ENCODE measurements at regions not wholly inside any gene's neighbourhood (a gene's known extent, or its start where the extent isn't known, plus 50 kb on each side); places are given as distances from the start of the nearest gene placed in this dataset.

DNA sequence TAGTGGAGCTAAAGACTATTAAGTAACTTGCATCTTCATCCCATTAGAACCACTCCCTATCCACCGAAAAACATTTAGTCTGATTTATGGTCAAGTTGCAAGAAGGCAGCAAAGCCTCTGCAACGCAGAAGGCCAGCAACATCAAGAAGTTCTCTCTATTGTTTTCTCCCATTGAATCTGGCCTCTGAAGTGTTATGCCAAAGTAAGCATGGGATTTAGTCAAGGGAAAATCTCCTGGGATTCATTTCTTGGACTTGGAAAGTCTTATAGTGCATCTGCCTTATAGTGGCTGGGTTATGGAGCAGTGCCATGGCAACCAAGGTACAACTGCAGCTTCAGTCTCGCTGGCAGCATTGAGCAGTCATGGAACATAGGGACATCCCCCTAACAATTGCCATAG lies 87.7 kb upstream of the KRR1 start:
- DNase-seq (ENCODE audit: low spot score): no peak

DNA sequence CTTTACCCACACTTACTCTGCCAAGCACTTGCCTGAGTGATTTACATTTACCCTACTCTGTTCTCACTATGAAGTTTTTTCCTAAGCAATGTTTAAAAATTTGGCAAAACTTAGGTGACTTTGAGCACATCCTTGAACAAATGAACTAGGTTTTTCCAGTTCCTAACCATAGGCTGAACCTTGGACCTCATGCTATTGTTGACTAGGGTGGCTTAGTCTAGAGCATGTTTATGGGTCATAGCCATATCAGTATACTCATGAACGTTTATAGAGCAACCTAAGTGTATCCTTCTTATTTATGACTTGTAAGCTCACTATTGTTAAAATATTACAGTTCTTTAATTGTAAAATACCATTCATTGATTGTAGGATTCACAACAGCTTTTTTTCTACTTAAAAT lies 85.0 kb upstream of the KRR1 start:
- DNase-seq (ENCODE audit: low spot score): no peak

DNA sequence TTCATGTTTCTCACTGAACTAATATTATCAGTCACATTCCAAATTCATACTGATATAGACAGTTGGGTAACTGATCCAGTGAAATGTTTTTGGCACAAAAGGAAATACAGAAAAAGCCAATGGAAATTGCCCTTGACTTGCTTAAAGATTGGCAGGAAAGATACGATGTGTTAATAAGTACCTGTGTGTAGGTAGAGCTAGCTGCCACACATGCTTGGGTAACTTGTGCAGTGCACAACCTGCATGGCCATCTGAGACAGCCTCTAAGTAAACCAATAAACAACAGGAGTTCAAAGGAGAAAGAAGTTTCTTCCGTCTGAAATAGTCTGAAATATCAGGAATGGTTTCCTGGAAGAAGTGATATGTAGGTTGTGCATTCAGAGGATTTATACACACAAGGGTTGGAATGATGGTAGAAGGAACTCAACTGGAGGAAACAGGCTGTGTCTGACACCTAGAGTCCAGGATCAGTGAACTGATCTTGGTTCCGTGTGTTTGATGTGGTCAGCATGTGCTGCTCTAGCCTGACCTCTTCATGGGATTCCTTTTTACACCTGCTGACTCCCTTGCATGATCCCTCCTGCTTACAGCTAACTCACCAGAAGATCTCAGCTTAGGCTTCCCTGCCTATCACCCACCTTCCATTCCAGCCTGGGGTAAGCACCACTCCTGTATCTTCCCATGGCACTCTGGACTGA lies 81.4 kb upstream of the KRR1 start:
- no peak for DNase-seq (ENCODE audit: low spot score)

DNA sequence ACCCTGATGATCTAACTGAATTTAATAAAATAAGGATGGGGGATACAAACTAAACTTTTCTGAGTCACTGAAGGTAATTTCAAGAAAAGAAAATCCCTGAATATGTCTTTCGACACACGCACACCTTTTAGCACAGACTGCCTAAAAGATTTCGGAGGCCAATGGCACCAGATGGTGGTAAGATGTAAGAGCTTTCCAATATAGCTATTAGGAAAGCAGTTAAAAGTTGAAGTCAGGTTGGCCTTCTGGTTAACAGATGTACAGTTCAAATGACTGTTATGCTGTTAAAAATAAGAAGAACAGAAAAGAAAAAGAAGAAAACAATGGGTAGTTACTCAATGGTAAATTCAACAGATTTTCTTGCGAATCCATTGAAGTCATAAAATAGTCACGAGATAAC lies 80.7 kb upstream of the KRR1 start:
- no peak for DNase-seq (ENCODE audit: low spot score)

DNA sequence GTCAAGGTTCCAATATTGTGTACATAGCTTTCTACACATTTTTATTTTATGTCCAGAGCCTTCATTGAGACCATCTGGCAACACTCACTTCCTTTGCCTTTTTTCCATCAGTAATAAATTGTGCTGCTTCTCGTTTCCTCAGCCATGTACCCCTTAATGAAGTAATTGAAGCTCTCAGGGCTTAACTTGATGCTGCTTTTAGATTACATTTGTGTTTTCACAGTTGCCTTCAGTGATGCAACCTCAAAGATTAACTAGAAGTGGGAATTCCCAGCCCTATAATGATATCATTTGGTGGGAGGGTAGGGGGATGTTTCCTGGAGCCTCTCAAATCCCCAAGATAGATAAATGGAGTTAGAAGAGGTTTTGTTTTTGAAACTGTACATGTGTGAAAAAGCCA lies 80.2 kb upstream of the KRR1 start:
- DNase-seq (ENCODE audit: low spot score): no peak

DNA sequence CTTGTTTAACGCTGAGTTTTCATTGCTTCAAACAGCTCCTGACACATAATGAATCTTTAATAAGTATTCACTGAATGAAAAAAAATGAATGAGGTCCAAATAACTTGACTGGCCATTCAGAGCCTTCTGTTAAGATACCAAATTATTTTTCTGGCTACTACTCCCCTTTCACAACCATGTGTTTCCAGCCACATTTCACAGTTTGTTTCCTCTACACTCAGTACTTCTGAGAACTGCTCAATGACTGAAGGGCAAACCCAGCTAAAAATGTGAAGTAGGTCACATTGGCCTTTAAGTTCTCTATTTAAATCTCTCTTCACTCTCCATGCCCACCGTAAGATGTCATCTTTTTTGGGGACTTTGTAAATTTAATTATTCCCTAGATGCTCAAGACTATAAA lies 78.4 kb upstream of the KRR1 start:
- no peak for DNase-seq (ENCODE audit: low spot score)

DNA sequence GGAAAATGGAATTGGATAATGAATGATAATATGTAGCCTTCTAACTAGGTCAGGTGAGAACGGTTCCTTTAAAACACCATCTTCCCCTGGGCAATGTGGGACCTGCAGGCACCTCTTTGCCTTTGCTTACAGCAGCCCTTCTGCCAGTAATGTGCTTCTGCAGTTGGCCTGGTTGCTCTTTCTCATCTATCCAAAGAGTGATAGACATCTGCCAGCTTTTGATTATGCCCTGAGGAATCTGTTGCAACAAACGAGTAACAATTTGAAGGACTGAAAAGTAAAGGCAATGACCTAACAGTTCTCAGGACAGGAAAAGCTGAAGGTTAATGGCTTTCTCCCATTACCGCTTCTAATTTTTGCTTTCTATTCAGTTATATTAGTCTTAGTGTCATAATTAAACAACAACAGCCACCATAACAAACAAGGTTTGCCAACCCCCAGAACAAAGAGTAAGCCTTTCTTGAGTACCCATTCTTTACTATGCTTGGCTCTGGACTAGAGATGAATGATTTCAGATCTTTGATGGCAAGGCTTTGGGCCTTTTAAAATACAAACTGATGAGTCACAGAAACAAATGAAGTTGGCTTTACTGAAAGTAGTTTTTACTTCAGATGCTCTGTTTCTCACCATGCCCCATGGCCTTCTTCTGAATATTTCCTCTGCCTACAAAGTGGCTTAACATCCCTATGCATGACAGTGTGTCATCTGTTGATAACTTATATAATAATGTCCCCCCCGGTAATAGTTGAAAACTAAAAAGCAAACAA lies 76.1 kb upstream of the KRR1 start:
- no peak for DNase-seq (ENCODE audit: low spot score)

DNA sequence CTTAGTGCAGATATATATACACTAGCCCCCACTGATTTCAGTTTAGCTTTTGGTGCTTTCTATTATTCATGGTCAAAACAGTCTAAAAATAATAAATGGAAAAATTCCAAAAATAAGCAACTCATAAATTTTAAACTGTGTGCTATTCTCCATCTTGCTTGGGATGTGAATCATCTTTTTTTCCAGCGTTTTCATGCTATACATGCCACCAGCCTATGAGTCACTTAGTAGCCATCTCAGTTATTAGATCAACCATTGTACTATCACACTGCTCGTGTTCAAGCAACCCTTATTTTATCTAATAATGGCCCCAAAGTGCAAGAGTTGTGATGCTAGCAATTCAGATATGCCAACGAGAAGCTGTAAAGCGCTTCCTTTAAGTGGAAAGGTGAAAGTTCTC lies 73.9 kb upstream of the KRR1 start:
- no peak for DNase-seq (ENCODE audit: low spot score)

DNA sequence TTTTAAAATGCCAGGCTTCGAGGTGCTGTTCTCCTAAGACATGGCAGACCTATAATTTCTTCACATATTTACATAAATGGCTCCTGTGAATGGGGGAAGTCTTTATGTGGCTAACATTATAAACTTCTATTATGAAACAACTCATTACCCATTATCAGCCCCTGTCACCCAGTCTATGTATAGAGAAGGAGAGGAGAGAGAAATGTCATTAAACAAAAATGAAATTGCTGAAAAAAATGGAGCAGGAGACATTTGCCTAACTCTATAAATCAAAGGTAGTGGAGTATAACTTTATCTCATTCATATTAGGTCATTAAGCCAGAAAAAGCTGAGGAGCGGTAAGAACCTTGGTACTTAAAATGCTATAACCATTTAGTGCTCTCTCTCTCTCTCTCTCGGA lies 71.9 kb upstream of the KRR1 start:
- no peak for DNase-seq (ENCODE audit: low spot score)

DNA sequence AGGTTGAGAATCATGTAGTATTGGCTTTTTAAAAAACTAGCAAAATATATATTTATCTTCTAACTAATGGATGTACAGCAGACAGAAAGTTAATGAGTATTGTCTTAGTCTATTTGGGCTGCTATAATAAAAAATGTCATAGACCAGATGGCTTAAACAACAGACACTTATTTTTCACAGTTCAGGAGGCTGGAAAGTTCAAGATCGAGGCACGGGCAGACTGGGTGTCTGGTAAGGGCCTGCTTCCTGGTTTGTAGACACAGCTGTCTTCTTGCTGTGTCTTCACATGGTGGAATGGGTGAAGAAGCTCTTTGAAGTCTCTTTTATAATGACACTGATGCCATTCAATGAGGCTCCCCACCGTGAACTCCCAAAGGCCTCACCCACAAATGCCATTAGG lies 70.1 kb upstream of the KRR1 start:
- no peak for DNase-seq (ENCODE audit: low spot score)

DNA sequence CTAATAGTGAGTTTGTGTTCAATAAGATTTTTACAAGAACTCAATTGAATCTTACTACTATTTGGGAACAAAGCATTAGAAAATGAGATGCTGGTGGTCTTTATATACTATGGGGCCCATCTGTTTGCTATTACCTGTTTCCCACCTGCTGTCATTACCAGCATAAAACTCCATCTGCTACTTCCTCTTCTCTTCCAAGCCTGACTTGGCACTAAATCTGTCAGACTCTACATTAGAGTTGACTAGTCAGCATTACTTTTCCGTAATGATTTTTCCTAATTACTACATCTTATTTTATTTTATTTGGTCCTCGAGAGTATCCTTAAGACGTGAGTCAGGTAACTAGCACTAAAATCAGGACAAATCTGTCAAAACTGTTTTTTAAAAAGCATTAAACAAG lies 68.1 kb upstream of the KRR1 start:
- no peak for DNase-seq (ENCODE audit: low spot score)

DNA sequence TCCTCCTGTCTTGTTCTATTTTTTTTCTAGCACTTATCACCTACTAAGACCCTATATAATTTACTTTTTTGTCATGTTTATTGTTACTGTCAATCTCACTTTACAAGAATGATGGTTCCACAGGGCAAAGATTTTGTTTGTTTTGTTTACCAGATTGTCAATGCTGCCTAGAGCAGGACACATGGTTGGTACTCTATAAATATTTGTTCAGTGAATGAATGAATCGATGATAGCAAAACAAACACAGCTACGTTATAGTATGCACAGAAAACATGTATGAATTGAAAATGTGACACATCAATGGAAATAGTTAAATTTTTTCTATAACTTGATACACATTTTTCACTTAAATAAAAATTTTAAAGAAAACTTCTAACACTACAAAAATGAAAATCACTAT lies 67.1 kb upstream of the KRR1 start:
- no peak for DNase-seq (ENCODE audit: low spot score)

DNA sequence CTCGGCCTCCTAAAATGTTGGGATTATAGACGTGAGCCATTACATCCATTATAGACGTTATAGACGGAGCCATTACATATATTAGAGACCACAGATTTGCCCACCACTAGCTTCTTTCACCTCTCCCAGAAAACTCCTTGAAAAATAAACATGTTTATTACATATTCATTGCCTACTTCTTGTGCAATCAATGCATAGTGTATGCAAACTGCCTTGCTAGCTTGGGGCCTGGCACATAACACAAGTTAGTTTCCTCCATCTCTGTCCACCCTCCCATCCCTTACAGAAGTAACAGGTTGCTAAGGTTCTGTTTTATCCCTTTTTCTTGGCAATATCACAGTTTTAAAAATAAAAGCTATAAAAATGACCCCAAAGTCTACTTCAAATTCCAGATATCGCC lies 66.4 kb upstream of the KRR1 start:
- DNase-seq (ENCODE audit: low spot score): no peak

DNA sequence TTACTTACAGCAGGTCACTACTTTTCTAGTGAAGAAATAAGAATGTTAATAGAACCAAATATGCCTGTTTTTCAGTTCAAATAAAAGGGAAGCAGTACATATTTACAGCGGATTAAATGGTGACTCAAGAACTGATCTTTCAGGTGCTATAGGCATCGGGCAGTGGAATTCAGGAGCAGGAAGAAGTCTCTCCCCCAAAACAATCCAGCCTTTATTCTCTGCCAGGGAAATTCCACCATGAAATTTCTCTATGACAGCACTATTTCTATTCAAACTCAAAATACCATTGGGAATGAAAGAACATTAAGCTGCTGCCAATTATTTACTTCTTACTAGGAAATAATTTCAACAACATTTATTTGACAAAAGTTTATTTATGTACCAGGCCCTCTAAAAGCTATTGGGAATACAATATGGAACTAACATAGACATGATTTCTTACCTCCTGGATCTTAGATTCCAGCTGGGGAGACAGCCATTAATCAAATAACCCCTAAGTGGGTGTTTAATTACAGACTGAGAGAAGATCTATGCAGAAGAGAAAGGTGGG lies 60.3 kb upstream of the KRR1 start:
- DNase-seq (ENCODE audit: low spot score): no peak

DNA sequence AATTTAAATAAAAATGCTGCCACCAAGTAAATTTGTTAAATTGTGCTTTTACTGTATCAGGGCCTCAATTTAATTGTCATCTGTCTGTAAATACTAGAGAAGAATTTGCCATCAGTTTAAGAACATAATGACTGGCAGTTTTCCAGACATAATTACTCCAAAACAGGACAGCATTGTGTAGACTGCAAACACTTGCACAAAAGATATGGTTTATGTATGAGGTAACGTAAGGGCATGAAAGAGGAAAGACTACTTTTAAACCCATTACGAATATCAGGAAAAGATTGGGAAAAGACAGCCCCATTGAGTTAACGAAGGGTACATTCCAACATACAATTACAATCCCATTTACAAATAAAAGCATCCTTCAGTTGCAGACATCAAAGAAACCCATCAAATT lies 59.8 kb upstream of the KRR1 start:
- peak; percentile 23 for DNase-seq (ENCODE audit: low spot score)

DNA sequence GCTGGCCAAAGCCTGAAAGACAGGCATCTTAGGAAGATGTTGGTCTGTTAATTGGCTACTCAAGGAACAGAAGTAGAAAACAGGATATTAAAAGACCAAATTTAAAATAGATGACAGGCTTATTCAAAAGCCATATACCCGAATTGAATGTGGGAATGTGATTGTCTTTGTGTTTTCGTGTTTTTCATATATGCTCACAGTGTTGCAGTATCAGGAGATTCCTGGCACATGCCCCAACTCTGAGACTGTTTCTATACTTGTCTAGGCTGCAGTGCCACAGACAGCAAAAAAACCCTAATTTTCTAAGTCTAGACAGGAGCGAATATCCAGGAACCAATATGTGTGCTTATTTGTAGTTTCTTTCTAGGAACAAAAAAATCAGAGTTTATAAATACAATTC lies 57.4 kb upstream of the KRR1 start:
- DNase-seq (ENCODE audit: low spot score): no peak

DNA sequence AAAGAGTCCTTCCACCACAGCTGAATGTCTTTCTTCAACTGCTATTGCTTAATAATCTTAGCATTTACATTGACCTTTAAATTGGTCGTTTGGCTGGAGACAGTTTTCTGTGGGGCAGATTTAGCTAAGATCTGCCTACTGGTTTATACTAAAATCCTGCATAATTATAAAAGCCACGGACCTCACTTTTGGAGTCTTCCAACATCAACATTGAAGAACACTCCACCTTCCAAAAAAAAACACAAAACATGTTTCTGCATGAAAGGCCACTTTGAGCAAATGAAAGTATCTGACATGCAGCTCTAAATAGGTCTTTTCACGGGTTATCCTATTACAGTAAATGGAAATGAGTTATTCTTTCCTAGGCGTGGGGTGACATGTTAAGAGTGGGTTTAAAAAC lies 57.0 kb upstream of the KRR1 start:
- DNase-seq (ENCODE audit: low spot score): no peak

DNA sequence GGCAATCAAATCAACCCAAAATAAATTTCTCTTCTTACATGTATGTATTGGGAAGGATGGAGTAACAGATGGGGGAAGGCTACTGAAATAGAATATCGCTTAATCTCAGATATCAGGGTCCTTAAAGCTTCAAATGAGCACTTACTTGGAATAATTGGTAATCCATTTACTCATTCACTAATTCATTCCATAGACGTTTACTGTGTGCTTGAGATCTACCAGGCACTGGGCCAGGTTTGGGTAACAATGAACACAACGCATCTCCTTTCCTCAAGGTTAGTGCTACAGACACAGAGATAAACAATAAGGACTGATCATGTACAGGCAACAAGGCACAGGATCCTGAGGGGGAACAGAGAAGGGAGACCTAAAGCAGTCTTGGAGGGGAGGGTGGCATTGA lies 54.4 kb upstream of the KRR1 start:
- DNase-seq (ENCODE audit: low spot score): no peak

DNA sequence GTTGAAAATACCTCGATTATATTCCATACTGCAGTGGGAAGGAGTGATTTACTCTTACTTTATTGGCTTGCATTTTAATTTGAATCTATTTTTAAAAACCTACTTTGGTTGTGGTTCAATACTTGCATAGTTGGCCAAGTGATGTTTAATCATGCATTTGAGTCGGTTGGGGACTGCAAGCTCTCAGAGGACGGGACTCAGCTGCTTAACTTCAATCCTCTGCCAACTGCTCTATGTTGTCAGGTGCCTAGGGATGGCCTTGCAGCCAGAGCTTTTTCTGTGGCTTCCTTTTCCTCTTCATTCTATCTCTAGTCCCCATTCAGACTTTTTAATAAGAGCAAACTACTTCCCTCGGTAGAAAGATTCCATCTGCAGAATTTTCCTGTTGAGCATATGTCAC lies 53.4 kb upstream of the KRR1 start:
- DNase-seq (ENCODE audit: low spot score): no peak

DNA sequence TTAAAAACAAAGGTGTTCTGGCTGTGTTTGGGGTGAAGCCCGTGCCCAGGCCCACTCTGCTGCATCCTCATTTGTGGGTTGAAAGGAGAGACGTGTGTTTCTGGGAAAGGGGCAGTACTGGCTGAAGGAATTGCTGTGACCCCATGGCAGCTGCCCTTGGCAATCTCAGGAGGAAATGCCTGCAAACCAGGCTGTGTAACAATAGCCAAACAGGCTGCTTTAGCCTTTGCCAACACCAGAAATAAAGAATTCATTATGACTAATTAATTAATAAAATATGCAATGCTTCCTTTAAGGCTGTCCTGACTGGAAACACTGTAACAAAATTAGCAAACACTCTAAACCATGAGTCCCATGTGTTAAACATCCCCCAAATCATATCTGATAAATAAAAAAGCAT lies 53.0 kb upstream of the KRR1 start:
- DNase-seq (ENCODE audit: low spot score): no peak

DNA sequence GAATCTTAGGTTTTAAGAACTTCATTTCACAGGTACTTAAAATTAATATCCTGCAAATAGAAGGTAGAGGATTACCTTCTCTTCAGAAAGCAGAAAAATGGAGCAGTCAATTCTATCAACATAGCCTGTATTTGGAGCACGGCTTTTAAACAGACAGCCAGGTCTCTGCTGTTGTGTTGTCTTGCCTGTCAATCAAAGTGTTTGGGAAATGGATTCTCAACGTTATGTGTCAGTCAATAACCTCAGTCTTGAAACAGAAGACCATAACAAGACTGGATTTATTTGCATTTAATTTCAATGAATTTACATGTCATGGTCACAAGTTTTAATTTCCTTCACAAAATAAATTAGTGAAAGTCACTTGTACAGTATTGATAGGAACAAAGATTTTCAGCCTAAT lies 51.9 kb upstream of the KRR1 start:
- DNase-seq (ENCODE audit: low spot score): no peak

DNA sequence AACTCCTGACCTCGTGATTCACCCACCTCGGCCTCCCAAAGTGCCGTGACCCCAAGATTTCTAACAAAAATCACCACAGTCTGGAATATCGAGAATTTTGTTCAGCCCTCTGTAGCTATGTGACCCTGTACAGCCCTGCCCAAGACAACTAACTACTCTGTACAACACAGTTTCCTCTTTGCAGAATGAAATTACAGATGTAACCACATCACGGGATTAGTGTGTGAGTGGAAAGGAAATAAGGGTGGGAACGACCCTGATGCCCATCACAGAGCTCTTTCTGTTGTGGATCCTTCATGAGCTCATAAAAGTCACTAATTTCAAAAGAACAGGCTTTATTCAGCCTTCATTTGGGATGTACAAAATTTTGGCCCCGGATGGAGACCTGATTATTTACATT lies 50.5 kb upstream of the KRR1 start:
- no peak for DNase-seq (ENCODE audit: low spot score)

Measured in Ammon's horn (tissue), 1 donor.